Neuron (in vitro differentiated cells): ENCODE measurements at regions not wholly inside any gene's neighbourhood (a gene's known extent, or its start where the extent isn't known, plus 50 kb on each side); places are given as distances from the start of the nearest gene placed in this dataset.

Experiments used
- H2AFZ ChIP-seq: one replicate; pipeline ENCODE4 v1.6.1; 2013; ENCODE audit warnings: low read depth, mild to moderate bottlenecking, inconsistent platforms, low read length, moderate library complexity
- H3K27me3 ChIP-seq: one replicate; pipeline ENCODE4 v1.6.1; 2013; ENCODE audit warnings: low read length; ENCODE audit not compliant: insufficient read depth
- H3K36me3 ChIP-seq: one replicate; pipeline ENCODE4 v1.6.1; 2013; ENCODE audit warnings: low read length; ENCODE audit not compliant: insufficient read depth
- H3K4me1 ChIP-seq: one replicate; pipeline ENCODE4 v1.6.1; 2013; ENCODE audit warnings: low read length; ENCODE audit not compliant: insufficient read depth
- H3K4me3 ChIP-seq: 2 replicates; pipeline ENCODE4 v1.5.1; 2013; ENCODE audit warnings: mild to moderate bottlenecking, low read length, moderate library complexity
- H3K9me3 ChIP-seq: one replicate; pipeline ENCODE4 v1.6.1; 2013; ENCODE audit warnings: low read length

DNA sequence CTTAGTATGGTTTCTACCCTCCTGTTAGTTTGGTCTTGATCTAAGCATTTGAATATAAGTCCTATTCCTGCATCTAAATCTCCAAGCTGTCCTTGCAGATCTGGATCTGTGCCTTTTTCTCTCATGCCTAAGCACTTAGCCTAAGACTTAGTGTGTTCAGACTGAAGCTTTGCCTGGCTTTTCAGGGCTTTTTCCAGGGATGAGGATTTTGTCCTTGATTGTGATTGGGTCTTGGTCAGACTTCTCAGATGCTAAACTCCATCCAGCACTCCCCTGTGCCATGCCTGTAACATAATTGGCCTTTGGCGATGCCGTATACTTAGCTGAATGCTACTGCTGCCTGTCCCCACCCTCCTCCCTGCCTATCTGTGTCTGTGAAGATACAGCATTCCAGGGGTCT is 98.1 kb upstream of the NRIP1 start:
- Histone ChIP-seq H2AFZ (no peak overlapping the region), H3K27me3 (no peaks in the 10 kb centered on the region), H3K4me3 (no peak overlapping the region), H3K36me3 (no peaks in the 10 kb centered on the region), H3K9me3 (no peaks in the 10 kb centered on the region), H3K4me1 (no peaks in the 10 kb centered on the region)

DNA sequence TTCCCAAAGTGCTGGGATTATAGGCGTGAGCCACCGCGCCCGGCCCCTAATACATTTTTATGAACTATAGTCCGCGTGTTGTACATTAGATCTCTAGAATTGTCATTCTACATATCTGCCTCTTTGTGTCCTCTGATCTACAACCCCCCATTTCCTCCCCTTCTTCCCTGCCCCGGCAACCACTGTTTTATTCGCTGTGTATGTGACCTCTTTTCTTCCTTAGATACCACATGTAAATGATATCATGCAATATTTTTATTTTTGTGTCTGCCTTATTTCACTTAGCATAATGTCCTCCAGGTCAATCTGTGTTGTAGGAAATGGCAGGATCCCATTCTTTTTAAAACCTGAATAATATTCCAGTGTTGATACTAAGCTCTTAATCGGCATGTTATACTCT is 99.5 kb upstream of the NRIP1 start:
- no peaks in the 10 kb centered on the region for H3K9me3 ChIP-seq
- H3K36me3 ChIP-seq = no peaks in the 10 kb centered on the region
- H2AFZ ChIP-seq = no peak overlapping the region
- no peaks in the 10 kb centered on the region for H3K27me3 ChIP-seq
- H3K4me1 ChIP-seq = no peaks in the 10 kb centered on the region
- no peak overlapping the region for H3K4me3 ChIP-seq

DNA sequence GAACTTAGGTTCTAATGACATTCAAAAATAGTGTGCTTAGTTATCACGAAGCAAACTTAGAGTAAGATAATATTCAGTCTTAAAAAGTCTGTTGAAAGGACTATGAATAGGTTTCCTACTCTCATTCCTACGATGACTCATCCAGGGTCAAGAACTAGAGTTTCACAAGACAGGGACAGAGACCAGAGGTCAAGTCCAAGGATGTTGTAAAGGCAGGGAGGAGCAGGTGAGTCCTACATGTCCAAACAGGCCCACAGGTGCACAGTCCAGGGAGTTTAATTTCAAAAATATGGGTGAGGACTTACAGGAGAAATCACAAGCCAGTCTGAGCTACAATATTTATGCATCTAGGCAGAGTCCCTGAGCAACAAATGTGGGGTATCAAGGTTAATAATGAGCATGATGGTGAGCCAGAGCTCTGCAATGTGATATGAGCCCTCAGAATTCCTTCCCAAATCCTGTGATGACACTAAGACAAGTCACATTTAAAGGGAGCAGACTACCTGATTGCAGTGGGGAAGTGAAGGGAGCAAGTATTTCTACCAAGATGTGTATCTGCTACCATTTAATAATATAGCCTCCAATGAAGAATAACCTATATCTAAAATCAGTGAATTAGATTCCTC is 100.0 kb upstream of the NRIP1 start:
- H3K4me3 ChIP-seq = no peak overlapping the region

DNA sequence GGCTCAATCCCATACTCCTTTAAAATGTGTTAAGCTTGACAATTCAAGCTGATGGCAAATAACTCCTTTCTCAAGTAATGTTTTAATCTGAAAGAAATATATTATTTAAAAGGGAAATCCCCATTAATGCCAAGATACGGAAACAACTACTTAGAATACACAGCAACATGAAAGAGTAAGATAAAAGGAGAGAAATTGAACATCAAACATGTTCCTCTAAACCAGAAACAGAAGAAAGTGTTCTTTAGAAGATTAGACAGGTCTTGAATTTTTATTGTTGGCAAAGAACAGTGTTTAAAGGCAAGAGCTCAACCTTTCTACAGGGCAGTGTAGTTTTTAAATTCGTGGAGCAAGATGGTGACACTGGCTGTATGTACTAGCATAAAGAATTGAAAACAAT is 105.8 kb upstream of the NRIP1 start:
- Histone ChIP-seq H3K4me1 (no peaks in the 10 kb centered on the region), H3K9me3 (no peaks in the 10 kb centered on the region), H3K36me3 (no peaks in the 10 kb centered on the region), H2AFZ (no peak overlapping the region), H3K4me3 (no peak overlapping the region), H3K27me3 (no peaks in the 10 kb centered on the region)

More for the DNA sequence above, 100.0 kb upstream of the NRIP1 start:
- H3K9me3 ChIP-seq = no peaks in the 10 kb centered on the region
- H3K27me3 ChIP-seq = no peaks in the 10 kb centered on the region
- no peaks in the 10 kb centered on the region for H3K4me1 ChIP-seq
- no peaks in the 10 kb centered on the region for H3K36me3 ChIP-seq
- H2AFZ ChIP-seq = no peak overlapping the region

DNA sequence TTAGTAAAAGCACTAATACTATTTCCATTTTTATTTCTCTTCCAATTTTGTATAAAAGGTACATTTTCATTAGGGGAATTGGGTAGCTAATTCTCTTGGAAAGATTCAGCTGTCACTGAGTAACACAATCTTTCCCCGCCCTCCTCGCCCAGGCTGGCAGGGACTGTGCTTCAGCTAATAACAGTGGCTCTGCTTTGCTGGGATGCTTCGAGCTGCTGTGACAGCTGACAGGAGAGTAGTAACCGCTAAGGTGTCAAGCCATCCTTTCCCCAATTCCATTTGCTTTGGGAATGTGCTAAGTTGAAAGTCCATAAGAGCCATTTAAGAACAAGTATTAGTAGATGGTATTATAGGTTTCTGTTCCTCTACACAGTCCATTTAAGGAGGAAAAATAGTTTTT is 106.7 kb upstream of the NRIP1 start:
- no peak overlapping the region for H2AFZ ChIP-seq
- H3K9me3 ChIP-seq = no peaks in the 10 kb centered on the region
- H3K4me1 ChIP-seq = no peaks in the 10 kb centered on the region
- no peaks in the 10 kb centered on the region for H3K36me3 ChIP-seq
- H3K27me3 ChIP-seq = no peaks in the 10 kb centered on the region
- no peak overlapping the region for H3K4me3 ChIP-seq

DNA sequence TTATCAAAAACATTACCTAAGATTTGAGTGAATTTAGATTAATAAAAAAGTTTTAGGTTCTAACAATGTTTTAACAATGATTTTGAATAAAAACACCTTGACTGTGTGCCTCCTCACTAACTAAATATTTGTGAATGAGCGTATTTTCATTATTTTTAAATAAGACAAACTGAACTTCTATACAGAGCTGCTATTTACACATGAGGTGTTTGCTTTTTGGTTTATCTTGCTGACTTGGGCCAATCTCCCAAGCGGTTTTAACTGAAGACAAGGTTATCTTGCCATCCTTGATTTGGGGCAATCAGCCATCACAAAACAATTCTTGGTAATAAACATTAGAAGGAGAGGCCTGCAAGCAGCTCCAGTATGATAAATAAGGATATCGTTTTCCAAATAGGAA is 108.2 kb upstream of the NRIP1 start:
- H3K9me3 ChIP-seq = no peaks in the 10 kb centered on the region
- H3K27me3 ChIP-seq = no peaks in the 10 kb centered on the region
- H3K36me3 ChIP-seq = no peaks in the 10 kb centered on the region
- H2AFZ ChIP-seq = no peak overlapping the region
- H3K4me3 ChIP-seq = no peak overlapping the region
- no peaks in the 10 kb centered on the region for H3K4me1 ChIP-seq

DNA sequence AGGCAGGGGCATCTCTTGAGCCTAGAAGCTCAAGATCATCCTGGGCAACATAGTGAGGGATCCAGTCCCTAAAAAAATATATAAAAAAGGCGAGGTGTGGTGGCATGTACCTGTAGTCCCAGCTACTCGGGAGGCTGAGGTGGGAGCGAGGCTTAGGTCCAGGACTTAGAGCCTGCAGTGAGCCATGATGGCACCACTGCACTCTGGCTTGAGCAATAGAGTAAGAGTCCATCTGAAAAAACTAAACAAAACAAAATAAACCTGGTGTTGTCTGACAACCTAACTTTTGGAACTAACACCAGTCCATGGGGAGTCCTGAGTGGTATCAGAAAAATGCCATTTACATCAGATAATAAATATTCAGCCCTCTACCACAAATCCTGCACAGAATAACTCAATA is 110.1 kb upstream of the NRIP1 start:
- Histone ChIP-seq H3K27me3 (no peaks in the 10 kb centered on the region), H3K36me3 (no peaks in the 10 kb centered on the region), H3K9me3 (no peaks in the 10 kb centered on the region), H2AFZ (no peak overlapping the region), H3K4me3 (no peak overlapping the region), H3K4me1 (no peaks in the 10 kb centered on the region)

DNA sequence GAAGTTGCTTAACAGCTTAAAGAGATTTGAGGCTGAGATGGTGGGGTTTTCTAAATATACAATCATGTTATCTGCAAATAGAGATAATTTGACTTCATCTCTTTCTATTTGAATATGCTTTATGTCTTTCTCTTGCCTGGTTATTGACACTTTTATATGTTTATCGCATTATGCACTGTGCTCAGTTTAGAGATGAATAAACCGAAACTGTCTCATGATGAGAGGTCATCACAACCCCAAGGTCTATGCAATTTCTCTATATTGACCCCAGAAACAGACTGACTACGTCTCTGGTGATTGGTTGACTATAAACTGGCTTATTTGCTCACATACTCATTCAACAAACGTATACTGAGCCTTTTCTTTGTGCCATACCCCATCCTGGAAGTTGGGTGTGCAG is 117.9 kb upstream of the NRIP1 start:
- H3K36me3 ChIP-seq = no peaks in the 10 kb centered on the region
- no peak overlapping the region for H2AFZ ChIP-seq
- peaks cover 13% of the 10 kb centered on the region for H3K27me3 ChIP-seq
- no peaks in the 10 kb centered on the region for H3K9me3 ChIP-seq
- no peak overlapping the region for H3K4me3 ChIP-seq
- H3K4me1 ChIP-seq = no peaks in the 10 kb centered on the region

DNA sequence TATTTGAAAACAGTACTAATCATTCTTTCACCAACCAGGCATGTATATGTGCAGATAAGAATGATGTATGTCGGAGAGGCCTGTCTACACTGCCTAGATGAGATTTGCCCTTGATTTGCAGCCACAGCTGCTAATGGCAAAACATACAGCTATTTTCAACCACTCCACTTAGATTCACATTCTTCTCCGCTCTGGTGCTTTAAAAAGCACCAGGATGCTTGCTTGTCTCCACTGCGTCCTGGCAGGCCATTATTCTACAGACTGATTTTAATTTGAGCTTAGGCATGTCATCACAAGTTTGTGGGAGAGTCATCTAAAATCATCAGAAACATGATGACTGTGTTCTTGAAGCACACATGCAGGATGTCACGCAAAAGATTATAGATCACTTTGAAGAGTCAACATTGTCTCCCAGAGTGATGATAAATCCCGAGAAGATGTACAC is 119.0 kb upstream of the NRIP1 start:
- H2AFZ ChIP-seq = no peak overlapping the region
- H3K27me3 ChIP-seq = peaks cover 21% of the 10 kb centered on the region
- H3K4me1 ChIP-seq = no peaks in the 10 kb centered on the region
- no peak overlapping the region for H3K4me3 ChIP-seq
- no peaks in the 10 kb centered on the region for H3K9me3 ChIP-seq
- no peaks in the 10 kb centered on the region for H3K36me3 ChIP-seq

DNA sequence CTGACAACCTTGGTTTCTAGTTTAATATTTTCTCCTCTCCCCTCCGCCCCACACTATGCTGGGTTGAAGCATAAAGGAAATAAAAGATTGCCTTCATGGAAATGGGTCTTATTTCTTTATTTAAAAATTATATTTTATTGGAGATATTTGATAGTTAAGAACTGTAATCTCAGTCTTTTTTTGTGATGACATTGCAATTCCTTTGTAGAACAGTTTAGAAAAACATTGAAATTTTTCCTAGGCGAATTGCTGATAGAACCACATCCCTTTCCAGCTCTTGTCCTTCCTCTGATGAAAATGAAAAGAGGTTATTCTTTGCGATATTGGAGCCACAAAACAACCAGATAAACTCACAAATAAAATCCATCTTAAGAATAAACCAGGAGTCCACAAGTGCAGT is 125.6 kb upstream of the NRIP1 start:
- Histone ChIP-seq H3K4me3 (no peak overlapping the region), H3K4me1 (peaks cover 7% of the 10 kb centered on the region), H3K27me3 (peaks cover 45% of the 10 kb centered on the region), H2AFZ (no peak overlapping the region), H3K36me3 (no peaks in the 10 kb centered on the region), H3K9me3 (no peaks in the 10 kb centered on the region)

DNA sequence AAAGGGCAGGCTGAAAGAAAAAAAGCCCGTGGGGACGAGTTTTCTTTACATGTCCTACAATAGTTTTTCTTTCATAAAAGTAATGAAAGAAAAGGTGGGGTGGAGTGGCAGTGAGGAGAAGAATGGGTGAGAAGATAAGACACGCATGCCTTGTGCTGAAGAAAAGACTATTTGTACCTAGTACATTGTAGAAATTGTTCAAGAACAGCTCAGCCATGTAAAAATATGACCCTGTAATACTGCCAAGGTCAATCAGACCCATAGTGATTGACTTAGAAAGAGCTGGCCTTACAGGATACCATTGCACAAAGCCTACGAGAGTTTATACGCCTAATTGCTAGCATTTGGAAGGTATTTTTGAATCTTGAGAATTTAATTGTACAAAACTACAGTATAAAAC is 126.0 kb upstream of the NRIP1 start:
- H3K9me3 ChIP-seq = no peaks in the 10 kb centered on the region
- peaks cover 41% of the 10 kb centered on the region for H3K27me3 ChIP-seq
- no peaks in the 10 kb centered on the region for H3K36me3 ChIP-seq
- H2AFZ ChIP-seq = no peak overlapping the region
- H3K4me3 ChIP-seq = no peak overlapping the region
- peaks cover 7% of the 10 kb centered on the region for H3K4me1 ChIP-seq

DNA sequence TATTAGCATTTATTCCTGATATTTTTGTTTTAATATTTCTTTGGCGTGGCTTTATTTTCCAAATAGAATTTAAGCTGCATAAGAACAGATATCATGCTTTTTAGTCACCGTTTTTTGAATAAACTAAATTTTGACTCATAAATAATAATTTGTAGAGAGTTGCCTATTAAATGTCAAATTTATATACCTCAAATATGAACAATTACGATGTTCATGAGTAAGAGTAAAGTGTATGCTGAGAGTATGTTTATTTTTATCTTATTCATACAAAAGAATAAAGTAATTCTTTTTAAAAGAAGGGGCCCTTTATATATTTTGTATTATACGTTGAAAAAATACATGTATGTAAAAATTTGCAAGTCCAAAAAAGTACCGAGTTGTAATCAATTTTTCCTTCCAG is 126.5 kb upstream of the NRIP1 start:
- Histone ChIP-seq H3K4me3 (no peak overlapping the region), H3K36me3 (no peaks in the 10 kb centered on the region), H3K4me1 (peaks cover 7% of the 10 kb centered on the region), H3K27me3 (peaks cover 37% of the 10 kb centered on the region), H3K9me3 (no peaks in the 10 kb centered on the region), H2AFZ (no peak overlapping the region)

DNA sequence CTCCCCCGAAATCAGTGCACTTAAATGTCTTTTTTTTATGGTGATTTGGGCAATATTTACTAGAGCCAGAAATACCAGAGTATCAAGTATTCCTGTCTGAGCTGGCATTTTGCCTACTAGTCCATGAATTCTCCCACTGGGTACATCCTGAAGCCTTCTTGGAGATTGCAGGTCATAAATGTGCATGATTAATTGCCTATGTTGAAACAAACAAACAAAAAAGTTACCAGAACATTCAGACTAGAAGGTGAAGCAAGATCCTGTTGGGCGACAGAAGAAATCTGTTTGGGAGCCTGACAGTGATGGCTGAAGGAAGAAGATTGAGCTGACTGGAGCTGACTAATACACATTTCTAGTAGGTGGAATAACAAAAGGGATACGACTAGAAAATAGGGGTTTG is 127.4 kb upstream of the NRIP1 start:
- no peaks in the 10 kb centered on the region for H3K9me3 ChIP-seq

DNA sequence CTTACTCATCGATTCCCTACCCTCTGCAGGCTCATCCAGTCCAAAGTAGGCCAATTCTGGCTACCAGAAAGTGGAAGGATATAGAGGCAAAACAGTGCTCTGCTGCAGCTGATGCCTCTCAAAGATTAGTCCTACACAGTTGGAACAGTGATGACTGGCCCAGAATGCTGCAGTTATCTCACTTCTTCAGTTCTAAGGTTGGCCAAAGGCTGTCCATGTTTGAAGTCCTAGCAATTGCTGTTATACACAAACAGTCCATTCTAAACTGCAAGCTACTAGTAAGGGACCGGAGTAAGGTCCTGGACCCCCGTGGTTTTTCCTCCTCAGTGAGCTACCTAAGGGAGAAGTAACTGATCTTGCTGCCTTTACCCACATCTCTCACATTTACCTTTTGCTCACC is 129.1 kb upstream of the NRIP1 start:
- Histone ChIP-seq H3K4me1 (peaks cover 7% of the 10 kb centered on the region), H3K9me3 (no peaks in the 10 kb centered on the region), H2AFZ (no peak overlapping the region), H3K36me3 (no peaks in the 10 kb centered on the region), H3K27me3 (peaks cover 26% of the 10 kb centered on the region), H3K4me3 (no peak overlapping the region)

More for the DNA sequence above, 127.4 kb upstream of the NRIP1 start:
- H3K36me3 ChIP-seq = no peaks in the 10 kb centered on the region
- H3K4me3 ChIP-seq = no peak overlapping the region
- H3K4me1 ChIP-seq = peaks cover 7% of the 10 kb centered on the region
- peaks cover 37% of the 10 kb centered on the region for H3K27me3 ChIP-seq
- H2AFZ ChIP-seq = no peak overlapping the region
